GM23338 (cell line): ENCODE measurements at regions not wholly inside any gene's neighbourhood (a gene's known extent, or its start where the extent isn't known, plus 50 kb on each side); places are given as distances from the start of the nearest gene placed in this dataset.

Experiments
- ATAC-seq: fragments of 200-7000 bp; cut with Tn5 transposase; 3 replicates; pipeline ENCODE4 v1.9.1; 2020
- DNase-seq: peaks from one replicate; pipeline ENCODE4 v3.0.0-alpha.2; 2015; ENCODE audit warnings: low spot score
- H2AFZ ChIP-seq: fragments of 200-600 bp; sonication (generic); 2 replicates; pipeline ENCODE4 v1.8.0; 2016; ENCODE audit warnings: antibody characterized with exemption, mild to moderate bottlenecking, moderate library complexity
- H3F3A ChIP-seq: fragments of 200-600 bp; sonication (generic); replicated peaks from 2 replicates; pipeline ENCODE4 v1.8.0; 2017; ENCODE audit warnings: antibody characterized with exemption, mixed run types, low read depth
- H3K27ac ChIP-seq: fragments of 200-600 bp; sonication (generic); 2 replicates; pipeline ENCODE4 v1.6.1; 2016; ENCODE audit warnings: low read depth
- H3K27me3 ChIP-seq: fragments of 200-600 bp; sonication (generic); 2 replicates; pipeline ENCODE4 v1.8.0; 2016; ENCODE audit warnings: mild to moderate bottlenecking, mixed run types, moderate library complexity; ENCODE audit not compliant: insufficient read depth
- H3K36me3 ChIP-seq: fragments of 200-600 bp; sonication (generic); 2 replicates; pipeline ENCODE4 v1.8.0; 2016; ENCODE audit warnings: mild to moderate bottlenecking; ENCODE audit not compliant: insufficient read depth
- H3K4me1 ChIP-seq: fragments of 200-600 bp; sonication (generic); 2 replicates; pipeline ENCODE4 v1.8.0; 2016; ENCODE audit warnings: mild to moderate bottlenecking, moderate library complexity; ENCODE audit not compliant: insufficient read depth
- H3K4me2 ChIP-seq: fragments of 200-600 bp; sonication (generic); 2 replicates; pipeline ENCODE4 v1.7.1; 2017; ENCODE audit warnings: mixed run types
- H3K4me3 ChIP-seq: fragments of 200-600 bp; sonication (generic); 2 replicates; pipeline ENCODE4 v1.6.1; 2016; ENCODE audit warnings: mixed run types
- H3K79me2 ChIP-seq: fragments of 200-600 bp; sonication (generic); replicated peaks from 2 replicates; pipeline ENCODE4 v1.8.0; 2017; ENCODE audit warnings: mild to moderate bottlenecking; ENCODE audit not compliant: insufficient read depth
- H3K9me2 ChIP-seq: fragments of 200-600 bp; sonication (generic); 2 replicates; pipeline ENCODE4 v1.8.0; 2017; ENCODE audit not compliant: insufficient read depth
- H4K20me1 ChIP-seq: fragments of 200-600 bp; sonication (generic); replicated peaks from 2 replicates; pipeline ENCODE4 v1.8.0; 2017; ENCODE audit warnings: mild to moderate bottlenecking; ENCODE audit not compliant: insufficient read depth
- H3K27ac Mint-ChIP-seq: 2 replicates; pipeline ENCODE4 v1.8.0; 2020; ENCODE audit warnings: inconsistent platforms, mild to moderate bottlenecking, moderate library complexity, mixed read lengths
- H3K27me3 Mint-ChIP-seq: 3 replicates; pipeline ENCODE4 v1.8.0; 2022; ENCODE audit warnings: low read depth, mild to moderate bottlenecking, moderate library complexity, mixed read lengths, inconsistent platforms; ENCODE audit not compliant: insufficient read depth, poor library complexity
- H3K36me3 Mint-ChIP-seq: 3 replicates; pipeline ENCODE4 v1.8.0; 2021; ENCODE audit warnings: low read depth, mild to moderate bottlenecking, inconsistent platforms, moderate library complexity, mixed read lengths
- H3K4me1 Mint-ChIP-seq: 3 replicates; pipeline ENCODE4 v1.8.0; 2020; ENCODE audit warnings: mild to moderate bottlenecking, inconsistent platforms, mixed read lengths
- H3K4me3 Mint-ChIP-seq: 3 replicates; pipeline ENCODE4 v1.8.0; 2021; ENCODE audit warnings: moderate library complexity, mild to moderate bottlenecking, inconsistent platforms, mixed read lengths
- H3K9me3 Mint-ChIP-seq: 3 replicates; pipeline ENCODE4 v1.8.0; 2020; ENCODE audit warnings: moderate library complexity, mild to moderate bottlenecking, inconsistent platforms, mixed read lengths
- ETS1 ChIP-seq: IDR thresholded peaks from 2 replicates; pipeline ENCODE4 v1.6.1; 2016; ENCODE audit warnings: antibody characterized with exemption
- EZH2phosphoT487 ChIP-seq: fragments of 200-600 bp; sonication (generic); IDR thresholded peaks from one replicate; pipeline ENCODE4 v1.8.1; 2018; ENCODE audit warnings: antibody characterized with exemption; ENCODE audit not compliant: unreplicated experiment
- NANOG ChIP-seq: IDR thresholded peaks from 2 replicates; pipeline ENCODE4 v1.6.1; 2016; ENCODE audit warnings: antibody characterized with exemption, borderline replicate concordance
- POLR2AphosphoS5 ChIP-seq: IDR thresholded peaks from 2 replicates; pipeline ENCODE4 v1.6.1; 2016; ENCODE audit warnings: antibody characterized with exemption, low read depth
- REST ChIP-seq: IDR thresholded peaks from one replicate; pipeline ENCODE4 v1.6.1; 2018; ENCODE audit warnings: antibody characterized with exemption; ENCODE audit not compliant: unreplicated experiment
- STAT1 ChIP-seq: IDR thresholded peaks from one replicate; pipeline ENCODE4 v1.6.1; 2016; ENCODE audit warnings: antibody characterized with exemption; ENCODE audit not compliant: unreplicated experiment
- ZNF114 ChIP-seq: fragments of 250-450 bp; sonication (Bioruptor Pico); IDR thresholded peaks from 2 replicates; pipeline ENCODE4 v1.5.0; 2020; ENCODE audit warnings: mild to moderate bottlenecking, moderate library complexity
- ZNF462 ChIP-seq: fragments of 250-450 bp; sonication (Bioruptor Pico); IDR thresholded peaks from 2 replicates; pipeline ENCODE4 v1.5.0; 2020; ENCODE audit warnings: mild to moderate bottlenecking, moderate library complexity

GRCh38 chr15:35874260-35874905 is 328.4 kb upstream of the DPH6 start:
- Mint-ChIP-seq H3K9me3 (no peaks in the 10 kb centered on the region), H3K36me3 (no peaks in the 10 kb centered on the region), H3K4me1 (peaks cover 10% of the 10 kb centered on the region), H3K27ac (no peak overlapping the region), H3K27me3 (peaks cover 4% of the 10 kb centered on the region), H3K4me3 (no peak overlapping the region)
- no peak for DNase-seq
- H3K4me3 ChIP-seq, result no peak overlapping the region
- H3K27ac ChIP-seq, result no peak overlapping the region
- H3K4me1 ChIP-seq, result peaks cover 19% of the 10 kb centered on the region
- no peaks in the 10 kb centered on the region for H3F3A ChIP-seq
- no peaks in the 10 kb centered on the region for H3K27me3 ChIP-seq
- ATAC-seq, result no peak
- 0 out of 2 replicates have a peak overlapping the region, but pooled peaks have one; percentile 2 for H2AFZ ChIP-seq
- TF ChIP-seq STAT1 (no peak), EZH2phosphoT487 (no peak), NANOG (no peak), ETS1 (no peak), REST (no peak), POLR2AphosphoS5 (no peak), ZNF462 (CRISPR knock-in tag) (no peak), ZNF114 (CRISPR knock-in tag) (no peak)
- H3K9me2 ChIP-seq, result peaks cover 14% of the 10 kb centered on the region
- no peak overlapping the region for H3K4me2 ChIP-seq
- H3K79me2 ChIP-seq, result no peaks in the 10 kb centered on the region
- no peaks in the 10 kb centered on the region for H3K36me3 ChIP-seq
- no peaks in the 10 kb centered on the region for H4K20me1 ChIP-seq
